ENCODE measurements at regions not wholly inside any gene's neighbourhood (a gene's known extent, or its start where the extent isn't known, plus 50 kb on each side); places are given as distances from the start of the nearest gene placed in this dataset.
A peak's percentile ranks its signal among the peaks of the same experiment; 100 is the strongest.

DNA sequence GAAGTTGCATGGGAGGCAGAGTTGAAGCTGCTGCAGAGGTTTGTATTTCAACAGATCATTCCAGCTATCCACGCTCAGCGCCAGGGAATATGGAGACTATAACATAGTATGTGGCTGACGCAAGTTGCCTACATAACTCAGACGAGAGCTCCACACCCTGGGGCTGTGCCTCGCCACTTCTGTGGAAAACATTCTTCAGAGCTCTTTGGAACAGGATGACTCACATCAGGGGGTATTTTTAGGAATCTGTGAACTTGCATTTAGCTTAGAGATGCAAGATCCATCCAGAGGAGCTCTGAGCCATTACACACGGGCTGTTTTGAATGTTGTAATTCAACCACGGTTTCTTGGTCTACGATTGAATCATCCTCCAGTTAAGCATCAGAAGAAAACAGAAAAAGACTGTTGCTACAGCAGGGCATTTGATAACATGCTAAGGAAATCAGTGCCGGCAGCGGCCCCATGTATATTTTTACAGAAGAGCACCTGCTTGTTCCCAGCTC, 481.5 kb upstream of the AKR1E2 start:
- DNase-seq: peak in 1 of 2 donors; percentile 11
- no peak overlapping the region for H3K4me3 Mint-ChIP-seq
- H3K27ac Mint-ChIP-seq: peak overlapping the region in 1 of 2 donors; percentile 14

GRCh38 chr10:4343873-4344272, 482.1 kb upstream of the AKR1E2 start:
- Mint-ChIP-seq H3K4me1 (peaks cover 13% of the 10 kb centered on the region), H3K9me3 (no peaks in the 10 kb centered on the region), H3K27ac (no peak overlapping the region), H3K4me3 (no peak overlapping the region), H3K27me3 (peaks cover 15% of the 10 kb centered on the region)
- ATAC-seq (no peak), DNase-seq (no peak)

More for the DNA sequence above, 481.5 kb upstream of the AKR1E2 start:
- H3K27me3 Mint-ChIP-seq: peaks cover 15% of the 10 kb centered on the region
- peaks cover 13% of the 10 kb centered on the region for H3K4me1 Mint-ChIP-seq
- ATAC-seq: peak; percentile 81
- H3K9me3 Mint-ChIP-seq: no peaks in the 10 kb centered on the region

- no peak overlapping the region for H3K4me3 Mint-ChIP-seq
- DNase-seq: no peak
- H3K27ac Mint-ChIP-seq: peak overlapping the region in 1 of 2 donors; percentile 44
Observed at GRCh38 chr10:4343091-4343490, 482.9 kb upstream of the AKR1E2 start.

DNA sequence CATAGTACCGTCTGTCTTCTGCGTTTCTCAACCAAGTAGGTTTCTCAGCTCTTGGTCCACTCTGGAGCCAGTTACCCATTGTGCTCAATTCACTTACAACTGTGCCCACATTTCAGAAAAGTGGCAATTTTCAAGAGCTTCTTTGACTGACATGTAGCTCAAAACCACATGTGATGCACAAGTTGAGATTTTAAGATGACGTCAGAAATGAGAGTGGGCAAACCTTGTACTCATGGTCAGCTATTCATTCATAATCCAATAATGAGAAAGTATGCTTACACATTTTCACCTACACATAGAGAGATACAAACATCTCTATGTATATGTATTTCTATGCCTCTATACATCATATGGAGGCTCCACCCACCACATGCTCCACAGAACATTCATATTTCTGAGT, 487.2 kb upstream of the AKR1E2 start:
- H3K9me3 Mint-ChIP-seq: no peaks in the 10 kb centered on the region
- H3K4me1 Mint-ChIP-seq: no peaks in the 10 kb centered on the region
- no peak overlapping the region for H3K27ac Mint-ChIP-seq
- no peak for ATAC-seq
- DNase-seq: no peak
- no peaks in the 10 kb centered on the region for H3K27me3 Mint-ChIP-seq
- no peak overlapping the region for H3K4me3 Mint-ChIP-seq

More at GRCh38 chr10:4343091-4343490, 482.9 kb upstream of the AKR1E2 start:
- Mint-ChIP-seq H3K4me1 (peaks cover 13% of the 10 kb centered on the region), H3K9me3 (no peaks in the 10 kb centered on the region), H3K27me3 (peaks cover 15% of the 10 kb centered on the region)
- ATAC-seq: no peak

GRCh38 chr10:4337563-4337962, 488.4 kb upstream of the AKR1E2 start:
- Mint-ChIP-seq H3K4me3 (no peak overlapping the region), H3K27me3 (no peaks in the 10 kb centered on the region), H3K27ac (no peak overlapping the region), H3K9me3 (no peaks in the 10 kb centered on the region), H3K4me1 (no peaks in the 10 kb centered on the region)
- ATAC-seq (no peak), DNase-seq (no peak)

GRCh38 chr10:4334871-4335270, 491.1 kb upstream of the AKR1E2 start:
- no peak for ATAC-seq
- no peak overlapping the region for H3K4me3 Mint-ChIP-seq
- no peaks in the 10 kb centered on the region for H3K4me1 Mint-ChIP-seq
- H3K9me3 Mint-ChIP-seq: no peaks in the 10 kb centered on the region
- no peak overlapping the region for H3K27ac Mint-ChIP-seq
- DNase-seq: no peak
- H3K27me3 Mint-ChIP-seq: no peaks in the 10 kb centered on the region

DNA sequence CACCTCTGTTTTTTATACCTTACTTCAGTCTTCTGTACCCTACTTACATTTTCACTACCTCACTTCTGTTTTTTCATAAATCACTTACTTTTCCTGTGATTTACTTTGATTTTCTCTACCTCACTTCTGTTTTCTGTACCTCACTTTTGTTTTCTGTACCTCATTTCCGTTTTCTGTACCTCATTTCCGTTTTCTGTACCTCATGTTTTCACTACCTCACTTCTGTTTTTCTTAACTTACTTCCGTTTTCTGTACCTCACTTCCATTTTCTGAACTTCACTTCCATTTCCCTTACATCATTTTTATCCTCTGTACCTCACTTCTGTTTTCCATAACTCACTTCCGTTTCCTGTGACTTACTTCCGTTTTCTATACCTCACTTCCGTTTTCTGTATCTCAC, 492.0 kb upstream of the AKR1E2 start:
- H3K4me1 Mint-ChIP-seq: no peaks in the 10 kb centered on the region
- no peak overlapping the region for H3K27ac Mint-ChIP-seq
- DNase-seq (no peak), ATAC-seq (no peak)
- H3K9me3 Mint-ChIP-seq: no peaks in the 10 kb centered on the region
- no peak overlapping the region for H3K4me3 Mint-ChIP-seq
- no peaks in the 10 kb centered on the region for H3K27me3 Mint-ChIP-seq

GRCh38 chr10:4333459-4333894, 492.5 kb upstream of the AKR1E2 start:
- ATAC-seq (no peak), DNase-seq (no peak)
- Mint-ChIP-seq H3K9me3 (no peaks in the 10 kb centered on the region), H3K4me3 (no peak overlapping the region), H3K27ac (no peak overlapping the region), H3K27me3 (no peaks in the 10 kb centered on the region), H3K4me1 (no peaks in the 10 kb centered on the region)

- no peak for DNase-seq
Observed at GRCh38 chr10:4332764-4333458, 493.1 kb upstream of the AKR1E2 start.

DNA sequence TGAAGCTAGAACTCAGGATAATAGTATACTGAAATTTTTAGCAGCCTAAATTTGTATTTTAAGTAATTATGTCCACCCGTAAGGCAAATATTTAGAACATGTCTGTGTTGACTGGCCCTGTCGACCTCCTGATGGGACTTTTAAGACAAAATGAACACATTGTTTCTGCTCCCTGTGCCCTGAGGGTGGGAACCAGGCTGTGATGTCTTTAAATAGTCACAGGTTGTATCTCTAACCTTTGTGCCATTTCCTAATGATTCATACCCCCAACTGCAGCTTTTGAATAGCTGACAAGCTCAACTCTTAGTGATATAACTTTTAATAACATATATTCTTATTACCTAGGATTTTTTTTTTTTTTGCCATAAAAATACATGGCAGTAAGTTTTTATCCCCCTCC, 494.9 kb upstream of the AKR1E2 start:
- ATAC-seq: no peak
- Mint-ChIP-seq H3K27ac (no peak overlapping the region), H3K9me3 (no peaks in the 10 kb centered on the region), H3K4me1 (no peaks in the 10 kb centered on the region), H3K4me3 (no peak overlapping the region), H3K27me3 (no peaks in the 10 kb centered on the region)
- no peak for DNase-seq

More at GRCh38 chr10:4332764-4333458, 493.1 kb upstream of the AKR1E2 start:
- H3K27ac Mint-ChIP-seq: no peak overlapping the region
- no peak overlapping the region for H3K4me3 Mint-ChIP-seq
- H3K4me1 Mint-ChIP-seq: no peaks in the 10 kb centered on the region
- no peaks in the 10 kb centered on the region for H3K9me3 Mint-ChIP-seq
- ATAC-seq: no peak
- H3K27me3 Mint-ChIP-seq: no peaks in the 10 kb centered on the region

DNA sequence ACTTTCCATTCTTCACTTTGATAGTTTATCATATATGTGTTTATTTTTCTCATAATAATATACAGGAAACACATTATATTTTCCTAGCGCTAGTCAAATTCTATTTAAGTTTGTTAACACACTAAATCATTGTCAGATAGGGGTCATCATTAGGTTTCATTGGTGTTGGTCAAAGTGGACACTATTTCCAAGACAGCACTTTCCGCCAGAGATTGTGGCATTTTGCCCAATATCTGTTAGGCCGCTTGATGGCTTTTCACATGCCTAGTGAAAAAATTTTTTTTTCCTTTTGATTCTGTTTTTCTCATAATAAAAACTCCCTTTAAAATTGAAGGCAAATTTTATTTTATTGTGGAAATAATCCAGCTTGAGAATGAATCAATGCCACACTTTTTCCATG, 495.4 kb upstream of the AKR1E2 start:
- no peak for ATAC-seq
- Mint-ChIP-seq H3K27ac (no peak overlapping the region), H3K27me3 (no peaks in the 10 kb centered on the region), H3K9me3 (no peaks in the 10 kb centered on the region), H3K4me3 (no peak overlapping the region), H3K4me1 (no peaks in the 10 kb centered on the region)
- no peak for DNase-seq

DNA sequence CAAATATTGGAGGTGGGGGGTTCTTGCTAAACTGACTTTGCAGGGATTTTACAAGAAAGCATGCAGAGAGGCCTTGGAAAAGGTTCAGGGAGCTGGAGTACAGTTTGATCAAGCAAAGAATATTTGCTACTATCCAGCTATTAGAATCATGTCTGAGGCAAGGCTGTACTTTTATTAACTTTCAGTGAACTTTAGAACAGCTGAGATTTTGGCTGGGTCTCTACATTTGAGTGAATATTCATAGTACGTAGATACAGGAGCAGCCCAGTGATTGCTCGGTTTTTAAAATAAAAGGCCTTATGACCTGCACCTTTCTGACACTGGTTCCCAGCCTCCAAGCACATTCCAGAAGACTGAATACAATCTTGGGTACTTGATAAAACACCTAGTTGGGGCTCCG, 496.8 kb upstream of the AKR1E2 start:
- Mint-ChIP-seq H3K9me3 (no peaks in the 10 kb centered on the region), H3K27ac (peak overlapping the region in 1 of 2 donors; percentile 91), H3K27me3 (peaks cover 9% of the 10 kb centered on the region), H3K4me3 (no peak overlapping the region), H3K4me1 (no peaks in the 10 kb centered on the region)
- ATAC-seq: no peak
- no peak for DNase-seq

DNA sequence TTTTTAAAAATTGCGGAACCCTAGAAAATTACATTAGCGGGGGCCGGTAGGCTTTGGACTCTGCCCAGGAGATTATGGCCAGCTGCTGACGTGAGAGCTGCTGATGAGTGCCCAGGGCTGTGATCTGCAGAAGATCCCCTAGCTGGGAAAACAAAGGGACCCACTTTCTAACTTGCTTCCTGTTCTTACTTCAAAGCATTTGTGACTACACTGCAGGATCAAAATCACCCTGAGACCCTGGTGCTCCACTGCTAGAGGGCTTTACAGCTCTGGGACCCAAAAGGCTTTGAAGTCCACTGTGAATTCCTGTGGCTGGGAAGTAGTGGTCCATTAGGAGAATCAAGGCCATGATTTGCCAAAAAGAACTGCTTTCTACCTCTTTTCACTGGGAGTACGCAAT, 499.4 kb upstream of the AKR1E2 start:
- Mint-ChIP-seq H3K27ac (no peak overlapping the region), H3K4me1 (no peaks in the 10 kb centered on the region), H3K4me3 (no peak overlapping the region), H3K9me3 (no peaks in the 10 kb centered on the region), H3K27me3 (peaks cover 11% of the 10 kb centered on the region)
- ATAC-seq (no peak), DNase-seq (no peak)

DNA sequence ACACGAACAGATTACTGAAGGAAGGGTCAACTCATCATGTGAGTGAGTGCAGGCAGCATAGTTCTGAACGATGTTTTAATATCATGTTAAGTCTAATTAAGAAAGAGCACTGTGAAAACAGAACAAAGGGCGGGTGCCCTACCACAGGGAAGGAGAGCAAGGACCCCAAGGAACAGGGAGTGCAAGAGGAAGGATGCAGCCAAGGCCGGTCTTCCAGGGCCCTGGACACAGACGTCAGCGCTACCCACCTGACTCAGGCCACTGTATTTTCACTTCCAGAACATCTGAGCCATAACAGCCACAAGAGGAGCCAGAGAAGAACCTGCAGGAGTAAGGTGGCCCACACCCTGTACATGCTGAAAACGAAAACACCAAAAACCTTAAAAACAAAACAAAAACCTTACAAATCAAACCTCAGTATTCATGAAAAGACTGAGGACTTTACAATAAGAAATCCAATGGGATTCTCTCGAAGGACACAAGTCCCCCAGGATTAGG, 506.1 kb upstream of the AKR1E2 start:
- no peaks in the 10 kb centered on the region for H3K4me1 Mint-ChIP-seq
- H3K27ac Mint-ChIP-seq: no peak overlapping the region
- no peak overlapping the region for H3K4me3 Mint-ChIP-seq
- ATAC-seq: no peak
- peaks cover 16% of the 10 kb centered on the region for H3K27me3 Mint-ChIP-seq
- H3K9me3 Mint-ChIP-seq: no peaks in the 10 kb centered on the region
- DNase-seq: no peak

DNA sequence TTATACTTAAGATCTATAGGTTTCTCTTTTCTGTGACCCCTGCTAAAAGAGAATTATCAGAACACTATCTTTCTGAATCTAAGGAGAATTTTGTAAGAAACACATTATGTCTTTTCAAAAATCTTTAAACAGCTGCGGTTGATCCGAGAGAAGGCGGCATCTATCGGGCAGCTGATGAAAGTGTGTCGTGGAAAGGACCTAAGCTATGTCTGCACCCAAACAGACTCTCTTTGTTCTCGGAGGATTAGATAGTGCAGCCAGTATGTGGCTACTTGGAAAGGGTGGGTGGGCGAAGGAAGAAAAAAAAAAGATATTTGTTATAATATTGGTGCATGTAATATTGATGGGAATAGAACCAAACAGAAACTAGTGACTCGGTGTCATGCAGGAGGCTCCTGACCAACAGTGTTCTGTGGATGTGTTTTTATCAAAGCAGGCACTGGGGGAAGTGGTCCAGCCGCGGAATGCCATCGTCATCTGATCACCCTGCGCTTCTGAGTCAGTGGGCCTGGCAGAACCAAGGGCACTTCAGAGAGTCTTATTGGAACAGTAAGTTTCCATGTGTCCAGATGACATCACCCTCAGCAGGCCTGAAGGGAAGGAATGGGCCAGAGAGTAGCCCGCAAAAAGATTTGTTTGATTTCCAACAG, 509.7 kb upstream of the AKR1E2 start:
- no peak for ATAC-seq
- no peak for DNase-seq
- Mint-ChIP-seq H3K4me1 (no peaks in the 10 kb centered on the region), H3K9me3 (no peaks in the 10 kb centered on the region), H3K27ac (no peak overlapping the region), H3K4me3 (no peak overlapping the region), H3K27me3 (peaks cover 7% of the 10 kb centered on the region)

DNA sequence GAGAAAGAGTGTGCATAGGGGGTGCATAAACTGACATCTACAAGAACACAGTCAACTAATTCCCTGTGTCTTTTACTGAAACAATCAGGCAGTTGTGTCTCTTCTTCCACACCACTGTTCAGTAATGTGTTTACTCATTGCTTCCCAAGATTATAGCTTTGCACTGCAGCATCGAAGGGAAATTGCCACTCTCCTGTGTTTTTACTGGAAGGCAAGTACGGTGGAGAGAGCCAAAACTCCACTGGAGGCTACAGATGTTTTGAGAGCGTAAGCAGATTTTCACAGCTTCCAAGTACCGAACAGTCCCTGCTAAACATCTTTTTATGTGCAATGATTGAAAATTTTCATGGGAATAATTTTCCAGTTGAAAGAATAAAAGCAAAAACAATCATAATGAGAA, 510.5 kb upstream of the AKR1E2 start:
- Mint-ChIP-seq H3K4me1 (no peaks in the 10 kb centered on the region), H3K27me3 (peaks cover 1% of the 10 kb centered on the region), H3K9me3 (no peaks in the 10 kb centered on the region), H3K4me3 (no peak overlapping the region), H3K27ac (no peak overlapping the region)
- ATAC-seq: no peak
- no peak for DNase-seq
